WTC11 (cell line): ENCODE measurements at regions not wholly inside any gene's neighbourhood (a gene's known extent, or its start where the extent isn't known, plus 50 kb on each side); places are given as distances from the start of the nearest gene placed in this dataset.
"Not testable (repeated sequence)": the region's sequence is repeated elsewhere in the genome, so short reads cannot be mapped to it uniquely, and the experiment has no call there.

ENCODE experiments used
- ATAC-seq: fragments of 200-7000 bp; cut with Tn5 transposase; 2 replicates; pipeline ENCODE4 v1.10.0; 2021; ENCODE audit warnings: mild to moderate bottlenecking, moderate library complexity
- CTCF ChIA-PET: fragments of 300-600 bp; sonication (Branson Sonifier 250); formaldehyde crosslinking; loops from one replicate; lab custom pipeline; 2021; ENCODE audit warnings: antibody characterized with exemption; lab: Charles Lee
- POLR2A ChIA-PET: fragments of 350-600 bp; sonication (Branson Sonifier 250); formaldehyde crosslinking; loops from one replicate; lab custom pipeline; 2021; ENCODE audit warnings: antibody characterized with exemption; lab: Charles Lee
- DNase-seq: peaks from one replicate; pipeline ENCODE4 v3.0.0; 2021; ENCODE audit warnings: low spot score
- H3K27ac Mint-ChIP-seq: 2 replicates; pipeline ENCODE4 v1.8.0; 2021; ENCODE audit warnings: mixed read lengths
- H3K27me3 Mint-ChIP-seq: 2 replicates; pipeline ENCODE4 v1.8.0; 2021; ENCODE audit warnings: low read depth, mild to moderate bottlenecking, moderate library complexity, mixed read lengths
- H3K36me3 Mint-ChIP-seq: 2 replicates; pipeline ENCODE4 v1.8.0; 2021; ENCODE audit warnings: mixed read lengths
- H3K4me1 Mint-ChIP-seq: 2 replicates; pipeline ENCODE4 v1.8.0; 2022; ENCODE audit warnings: mixed read lengths
- H3K4me3 Mint-ChIP-seq: 2 replicates; pipeline ENCODE4 v1.8.0; 2021; ENCODE audit warnings: mild to moderate bottlenecking, moderate library complexity, mixed read lengths
- H3K9me3 Mint-ChIP-seq: 2 replicates; pipeline ENCODE4 v1.8.0; 2021; ENCODE audit warnings: mixed read lengths
- AR ChIP-seq: fragments of 250-450 bp; sonication (Bioruptor Pico); IDR thresholded peaks from 2 replicates; pipeline ENCODE4 v1.9.0; 2021; ENCODE audit warnings: mild to moderate bottlenecking
- ATF1 ChIP-seq: sonication (generic); formaldehyde crosslinking; IDR thresholded peaks from 2 replicates; pipeline ENCODE4 v1.8.1; 2023; ENCODE audit warnings: mild to moderate bottlenecking, moderate library complexity, missing genetic modification reagents
- CBFB ChIP-seq: sonication (generic); formaldehyde crosslinking; IDR thresholded peaks from 2 replicates; pipeline ENCODE4 v1.8.1; 2022; ENCODE audit warnings: mild to moderate bottlenecking, low read depth, missing genetic modification reagents
- CDX4 ChIP-seq: fragments of 250-450 bp; sonication (Bioruptor Pico); IDR thresholded peaks from 2 replicates; pipeline ENCODE4 v1.9.0; 2021; ENCODE audit warnings: moderate library complexity, mild to moderate bottlenecking, inconsistent platforms, borderline replicate concordance
- CREB1 ChIP-seq: sonication (generic); formaldehyde crosslinking; IDR thresholded peaks from 2 replicates; pipeline ENCODE4 v1.8.0; 2023; ENCODE audit warnings: mild to moderate bottlenecking, missing genetic modification reagents
- E2F1 ChIP-seq: sonication (generic); formaldehyde crosslinking; IDR thresholded peaks from 2 replicates; pipeline ENCODE4 v1.8.0; 2022; ENCODE audit warnings: mild to moderate bottlenecking, missing genetic modification reagents
- MAX ChIP-seq: sonication (generic); formaldehyde crosslinking; IDR thresholded peaks from 2 replicates; pipeline ENCODE4 v1.8.0; 2022; ENCODE audit warnings: mild to moderate bottlenecking, missing genetic modification reagents
- NFATC4 ChIP-seq: fragments of 250-450 bp; sonication (Bioruptor Pico); IDR thresholded peaks from 2 replicates; pipeline ENCODE4 v1.9.0; 2021; ENCODE audit warnings: mild to moderate bottlenecking
- RORB ChIP-seq: fragments of 250-450 bp; sonication (Bioruptor Pico); IDR thresholded peaks from 2 replicates; pipeline ENCODE4 v1.9.0; 2021; ENCODE audit warnings: mild to moderate bottlenecking
- SMAD4 ChIP-seq: sonication (generic); formaldehyde crosslinking; IDR thresholded peaks from 2 replicates; pipeline ENCODE4 v1.8.0; 2022; ENCODE audit warnings: mild to moderate bottlenecking, missing genetic modification reagents
- SP1 ChIP-seq: sonication (generic); formaldehyde crosslinking; conservative IDR thresholded peaks from 2 replicates; pipeline ENCODE4 v1.8.1; 2022; ENCODE audit warnings: missing genetic modification reagents
- STAT6 ChIP-seq: sonication (generic); formaldehyde crosslinking; conservative IDR thresholded peaks from 2 replicates; pipeline ENCODE4 v1.8.1; 2023; ENCODE audit warnings: mild to moderate bottlenecking, low read depth, missing genetic modification reagents, moderate library complexity
- TEAD1 ChIP-seq: sonication (generic); formaldehyde crosslinking; IDR thresholded peaks from 2 replicates; pipeline ENCODE4 v1.8.0; 2022; ENCODE audit warnings: mild to moderate bottlenecking, missing genetic modification reagents
- TP53 ChIP-seq: sonication (generic); formaldehyde crosslinking; IDR thresholded peaks from 2 replicates; pipeline ENCODE4 v1.8.1; 2023; ENCODE audit warnings: mild to moderate bottlenecking, missing genetic modification reagents
- USF1 ChIP-seq: sonication (generic); formaldehyde crosslinking; IDR thresholded peaks from 2 replicates; pipeline ENCODE4 v1.8.0; 2022; ENCODE audit warnings: mild to moderate bottlenecking, missing genetic modification reagents
- ZNF121 ChIP-seq: sonication (generic); formaldehyde crosslinking; IDR thresholded peaks from 2 replicates; pipeline ENCODE4 v1.8.0; 2023; ENCODE audit warnings: missing genetic modification reagents
- ZNF263 ChIP-seq: sonication (generic); formaldehyde crosslinking; IDR thresholded peaks from 2 replicates; pipeline ENCODE4 v1.8.1; 2022; ENCODE audit warnings: low read depth, mild to moderate bottlenecking, moderate library complexity, missing genetic modification reagents
- ZNF281 ChIP-seq: sonication (generic); formaldehyde crosslinking; IDR thresholded peaks from 2 replicates; pipeline ENCODE4 v1.8.0; 2023; ENCODE audit warnings: mild to moderate bottlenecking, missing genetic modification reagents
- ZNF396 ChIP-seq: fragments of 250-450 bp; sonication (Bioruptor Pico); IDR thresholded peaks from 2 replicates; pipeline ENCODE4 v1.8.0; 2021; ENCODE audit warnings: mild to moderate bottlenecking, moderate library complexity, borderline replicate concordance
- ZNF671 ChIP-seq: fragments of 250-450 bp; sonication (Bioruptor Pico); IDR thresholded peaks from 2 replicates; pipeline ENCODE4 v1.8.0; 2021; ENCODE audit warnings: mild to moderate bottlenecking

- no peaks in the 10 kb centered on the region for H3K4me1 Mint-ChIP-seq
- H3K36me3 Mint-ChIP-seq: no peaks in the 10 kb centered on the region
- ATAC-seq (no peak), DNase-seq (no peak)
- H3K27ac Mint-ChIP-seq: no peak overlapping the region
- peaks cover 6% of the 10 kb centered on the region for H3K9me3 Mint-ChIP-seq
- no peaks in the 10 kb centered on the region for H3K27me3 Mint-ChIP-seq
- CTCF ChIA-PET: no interaction called here
- POLR2A ChIA-PET: no interaction called here
- no peak overlapping the region for H3K4me3 Mint-ChIP-seq
- TF ChIP-seq USF1 (CRISPR knock-in tag) (no peak), SMAD4 (CRISPR knock-in tag) (no peak), STAT6 (CRISPR knock-in tag) (no peak), ZNF263 (CRISPR knock-in tag) (no peak), CBFB (no peak), ZNF396 (CRISPR knock-in tag) (no peak), AR (CRISPR knock-in tag) (no peak), TP53 (CRISPR knock-in tag) (no peak)
These were observed 56.1 kb upstream of the NAB1 start for GRCh38 chr2:190592831-190593230.

- DNase-seq, ATAC-seq, POLR2A ChIA-PET, H3K9me3 Mint-ChIP-seq, H3K27ac Mint-ChIP-seq, H3K27me3 Mint-ChIP-seq, CTCF ChIA-PET, H3K36me3 Mint-ChIP-seq, H3K4me1 Mint-ChIP-seq, H3K4me3 Mint-ChIP-seq: not testable (repeated sequence)
These were observed 53.0 kb upstream of the NAB1 start for GRCh38 chr2:190595879-190596278.

- Mint-ChIP-seq H3K27ac (no peak overlapping the region), H3K36me3 (no peaks in the 10 kb centered on the region), H3K4me3 (no peak overlapping the region), H3K9me3 (peaks cover 6% of the 10 kb centered on the region; the same call in 1 of the 2 replicates), H3K4me1 (peaks cover 5% of the 10 kb centered on the region; the same call in 1 of the 2 replicates), H3K27me3 (no peaks in the 10 kb centered on the region)
- ChIA-PET CTCF (no interaction called here), POLR2A (no interaction called here)
- ATAC-seq (no peak), DNase-seq (no peak)
- TF ChIP-seq NFATC4 (no peak), RORB (CRISPR knock-in tag) (no peak), ATF1 (CRISPR knock-in tag) (no peak), CDX4 (CRISPR knock-in tag) (no peak), ZNF281 (CRISPR knock-in tag) (no peak), ZNF263 (CRISPR knock-in tag) (no peak), E2F1 (no peak), MAX (CRISPR knock-in tag) (no peak), SP1 (CRISPR knock-in tag) (no peak), TEAD1 (CRISPR knock-in tag) (no peak), CREB1 (no peak), ZNF671 (CRISPR knock-in tag) (no peak), ZNF121 (CRISPR knock-in tag) (no peak)
- TF ChIP-seq, all 79 proteins: peak for 0
These were observed 51.9 kb upstream of the NAB1 start for GRCh38 chr2:190596993-190597392.
